ENCODE measurements at regions not wholly inside any gene's neighbourhood (a gene's known extent, or its start where the extent isn't known, plus 50 kb on each side); places are given as distances from the start of the nearest gene placed in this dataset.

DNA sequence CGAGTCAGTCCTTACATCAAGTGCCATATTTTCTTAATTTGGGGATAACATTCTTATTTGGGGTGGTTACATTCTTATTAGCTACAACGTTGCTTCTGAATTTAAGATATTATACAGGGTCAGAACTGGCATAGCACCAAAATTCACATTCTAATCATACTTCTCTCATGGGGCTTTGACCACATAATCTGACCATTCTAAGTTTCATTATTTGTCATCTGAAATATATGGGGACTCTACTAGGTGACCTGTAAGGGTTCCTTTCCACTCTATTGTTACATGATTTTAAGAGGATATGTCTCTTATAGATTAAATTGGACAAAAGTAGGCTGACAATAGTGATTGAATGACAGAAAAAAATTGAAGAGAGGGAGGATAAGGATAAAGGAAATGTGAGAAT is 536.5 kb downstream of the KCTD12 start:
- H3K4me1 ChIP-seq (ENCODE audit: insufficient read depth) = no peaks in the 10 kb centered on the region
- intact Hi-C loops (cut with DNase I) = no loop called here
- no peaks in the 10 kb centered on the region for H3K27me3 ChIP-seq
- WGBS, 3 donors = 58 to 59% (median 58%) methylated on average over 2 of the region's 2 CpGs
- H3K27ac ChIP-seq = no peak overlapping the region
- H3K4me3 ChIP-seq = no peak overlapping the region
- TF ChIP-seq, protein P1, sequence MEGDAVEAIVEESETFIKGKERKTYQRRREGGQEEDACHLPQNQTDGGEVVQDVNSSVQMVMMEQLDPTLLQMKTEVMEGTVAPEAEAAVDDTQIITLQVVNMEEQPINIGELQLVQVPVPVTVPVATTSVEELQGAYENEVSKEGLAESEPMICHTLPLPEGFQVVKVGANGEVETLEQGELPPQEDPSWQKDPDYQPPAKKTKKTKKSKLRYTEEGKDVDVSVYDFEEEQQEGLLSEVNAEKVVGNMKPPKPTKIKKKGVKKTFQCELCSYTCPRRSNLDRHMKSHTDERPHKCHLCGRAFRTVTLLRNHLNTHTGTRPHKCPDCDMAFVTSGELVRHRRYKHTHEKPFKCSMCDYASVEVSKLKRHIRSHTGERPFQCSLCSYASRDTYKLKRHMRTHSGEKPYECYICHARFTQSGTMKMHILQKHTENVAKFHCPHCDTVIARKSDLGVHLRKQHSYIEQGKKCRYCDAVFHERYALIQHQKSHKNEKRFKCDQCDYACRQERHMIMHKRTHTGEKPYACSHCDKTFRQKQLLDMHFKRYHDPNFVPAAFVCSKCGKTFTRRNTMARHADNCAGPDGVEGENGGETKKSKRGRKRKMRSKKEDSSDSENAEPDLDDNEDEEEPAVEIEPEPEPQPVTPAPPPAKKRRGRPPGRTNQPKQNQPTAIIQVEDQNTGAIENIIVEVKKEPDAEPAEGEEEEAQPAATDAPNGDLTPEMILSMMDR (IDR thresholded peaks at IDR 0.05) = no peak
- no peak for DNase-seq
- H3K36me3 ChIP-seq = no peaks in the 10 kb centered on the region
- no peaks in the 10 kb centered on the region for H3K9me3 ChIP-seq

DNA sequence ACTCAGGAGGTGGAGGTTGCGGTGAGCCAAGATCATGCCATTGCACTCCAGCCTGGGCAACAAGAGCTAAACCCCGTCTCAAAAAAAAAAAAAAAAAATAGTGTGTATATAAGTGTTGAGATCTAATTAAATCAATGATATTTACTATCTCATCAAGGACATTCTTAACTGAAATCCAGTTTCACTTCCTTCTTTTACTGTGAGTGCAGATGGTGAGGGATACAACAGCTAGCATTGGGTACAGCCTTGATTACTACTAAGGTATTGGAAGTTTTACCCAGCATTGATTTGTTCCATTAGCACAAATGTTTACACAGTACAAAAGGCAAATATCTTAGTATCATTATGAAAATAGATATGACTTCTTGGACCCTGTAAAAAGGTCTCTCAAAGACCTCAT is 546.6 kb downstream of the KCTD12 start:
- Histone ChIP-seq H3K27ac (no peak overlapping the region), H3K4me1 (ENCODE audit: insufficient read depth) (no peaks in the 10 kb centered on the region), H3K4me3 (no peak overlapping the region), H3K36me3 (no peaks in the 10 kb centered on the region), H3K27me3 (no peaks in the 10 kb centered on the region), H3K9me3 (no peaks in the 10 kb centered on the region)
- no peak for TF ChIP-seq EP300 (IDR thresholded peaks at IDR 0.05)
- TF ChIP-seq, protein P1 (IDR thresholded peaks at IDR 0.05) = no peak
- no peak for TF ChIP-seq POLR2A (IDR thresholded peaks at IDR 0.05)
- no peak for DNase-seq
- WGBS, 3 donors = 70 to 94% (median 76%) methylated on average over 2 of the region's 2 CpGs
- intact Hi-C loops (cut with DNase I) = no loop called here

DNA sequence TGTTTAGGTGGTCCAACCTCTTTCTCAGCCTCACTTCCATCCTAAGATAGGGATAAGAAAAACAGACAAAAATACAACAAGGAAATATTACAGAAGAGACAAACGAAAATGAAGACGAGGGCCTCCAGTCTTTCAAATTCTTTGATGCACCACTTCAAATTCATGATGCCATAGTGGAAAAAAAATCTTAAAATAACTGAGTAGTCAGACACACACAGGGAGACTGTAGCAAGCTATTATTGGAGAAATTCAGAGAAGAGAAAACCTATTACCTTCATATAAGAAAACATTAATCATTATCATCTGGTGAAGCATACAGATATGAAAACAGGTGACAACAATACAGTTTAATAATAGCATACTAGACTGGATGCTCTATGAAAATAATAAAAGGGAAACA is 548.2 kb downstream of the KCTD12 start:
- Histone ChIP-seq H3K4me1 (ENCODE audit: insufficient read depth) (no peaks in the 10 kb centered on the region), H3K36me3 (no peaks in the 10 kb centered on the region), H3K4me3 (no peak overlapping the region), H3K9me3 (no peaks in the 10 kb centered on the region), H3K27me3 (no peaks in the 10 kb centered on the region), H3K27ac (no peak overlapping the region)
- WGBS, 3 donors = 90 to 95% (median 93%) methylated on average over 2 of the region's 2 CpGs
- TF ChIP-seq, protein P1 (IDR thresholded peaks at IDR 0.05) = no peak
- DNase-seq = no peak
- intact Hi-C loops (cut with DNase I) = no loop called here

DNA sequence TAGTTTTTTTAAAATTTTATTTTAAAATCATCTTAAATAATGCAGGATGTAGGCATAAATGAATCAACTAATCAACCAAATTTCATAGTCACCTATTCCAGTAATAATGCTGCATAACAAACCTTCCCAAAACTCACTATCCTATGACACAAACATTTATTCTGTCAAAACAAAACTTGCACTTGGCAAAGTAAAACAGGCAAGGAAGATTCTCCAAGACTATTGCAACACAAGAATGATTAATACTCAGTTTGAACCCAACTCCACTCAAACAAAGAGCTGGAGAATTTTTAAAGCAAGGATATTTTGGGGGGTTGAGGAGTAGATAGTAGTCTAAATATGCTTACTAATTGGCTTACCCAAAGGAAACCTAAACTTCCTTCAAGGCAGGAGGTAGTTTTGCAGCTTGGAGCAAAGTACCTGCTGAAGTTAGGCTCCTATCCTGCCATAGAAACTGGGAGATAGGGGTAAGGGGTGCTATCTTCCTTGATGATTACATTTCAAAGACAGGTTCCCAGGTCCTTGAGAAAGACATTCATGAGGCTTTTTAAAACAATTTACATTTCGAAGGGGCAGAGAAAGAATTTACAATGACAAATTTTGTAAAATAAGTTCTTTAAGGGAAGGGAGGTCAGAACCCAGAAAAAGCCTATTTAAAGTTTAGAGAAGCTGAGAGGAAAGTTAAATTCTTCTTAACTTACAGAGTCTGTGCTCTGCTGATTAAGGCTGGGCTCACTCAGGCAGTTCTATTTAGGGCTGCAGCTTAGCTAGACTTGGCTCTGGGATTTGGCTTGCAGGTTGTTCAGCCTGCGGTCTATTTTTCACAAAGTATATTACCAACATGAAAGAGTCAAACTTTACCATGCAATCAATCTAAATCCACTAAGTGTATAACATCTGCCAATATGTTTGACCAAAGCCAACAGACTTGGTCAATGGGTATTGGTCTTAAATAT is 549.0 kb downstream of the KCTD12 start:
- WGBS, 3 donors = 85 to 93% (median 86%) methylated on average over 2 of the region's 2 CpGs
- H3K27ac ChIP-seq = no peak overlapping the region
- intact Hi-C loops (cut with DNase I) = no loop called here
- no peak for DNase-seq
- no peak for TF ChIP-seq EP300 (IDR thresholded peaks at IDR 0.05)
- TF ChIP-seq, protein P1 (IDR thresholded peaks at IDR 0.05) = no peak
- TF ChIP-seq POLR2A (IDR thresholded peaks at IDR 0.05) = no peak
- H3K36me3 ChIP-seq = no peaks in the 10 kb centered on the region
- H3K27me3 ChIP-seq = no peaks in the 10 kb centered on the region
- H3K4me3 ChIP-seq = no peak overlapping the region
- H3K9me3 ChIP-seq = no peaks in the 10 kb centered on the region
- no peaks in the 10 kb centered on the region for H3K4me1 ChIP-seq (ENCODE audit: insufficient read depth)

Data from ovary (tissue), 7 donors.